ENCODE measurements at regions not wholly inside any gene's neighbourhood (a gene's known extent, or its start where the extent isn't known, plus 50 kb on each side); places are given as distances from the start of the nearest gene placed in this dataset.
"Not testable (repeated sequence)": the region's sequence is repeated elsewhere in the genome, so short reads cannot be mapped to it uniquely, and the experiment has no call there.

DNA sequence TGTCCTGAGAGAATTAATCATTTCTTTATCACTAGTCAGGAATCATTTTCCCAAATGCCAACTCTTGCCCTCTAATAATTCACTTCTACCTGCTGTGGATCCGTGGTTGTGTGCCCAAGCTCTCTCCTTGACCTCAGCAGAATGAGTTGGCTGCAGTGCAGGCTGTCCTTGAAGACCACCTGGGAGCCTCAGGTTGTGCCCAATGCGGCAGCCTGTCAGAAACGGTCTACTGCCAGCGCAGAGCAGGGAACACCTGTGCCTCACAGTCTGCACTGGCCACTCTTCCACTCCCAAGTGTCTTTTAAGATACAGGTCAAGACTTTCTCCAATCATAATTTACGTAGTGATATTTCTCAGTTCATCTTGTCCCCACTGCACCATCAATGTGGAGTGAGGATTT lies 246.0 kb upstream of the PHF14 start:
- no peak for DNase-seq

DNA sequence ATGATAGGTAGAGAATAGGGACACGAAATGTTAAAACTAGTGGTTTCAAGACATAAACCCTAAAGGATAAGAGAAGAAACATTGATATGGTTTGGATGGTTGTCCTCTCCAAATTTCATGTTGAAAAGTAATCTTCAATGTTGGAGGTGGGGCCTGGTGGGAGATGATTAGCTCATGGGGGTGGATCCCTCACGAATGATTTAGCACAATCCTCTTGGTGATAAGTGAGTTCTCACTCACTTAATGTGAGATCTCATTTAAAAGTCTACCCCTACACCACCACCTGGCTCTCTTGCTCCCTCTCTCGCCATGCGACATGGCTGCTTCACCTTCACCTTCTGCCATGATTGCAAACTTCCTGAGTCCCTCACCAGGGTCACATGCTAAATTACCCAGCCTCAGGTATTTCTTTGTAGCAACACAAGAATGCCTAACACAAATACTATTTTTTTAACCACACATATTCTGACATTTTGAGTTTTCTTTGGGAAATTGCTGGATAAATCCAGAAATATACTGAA lies 242.4 kb upstream of the PHF14 start:
- DNase-seq: no peak

DNA sequence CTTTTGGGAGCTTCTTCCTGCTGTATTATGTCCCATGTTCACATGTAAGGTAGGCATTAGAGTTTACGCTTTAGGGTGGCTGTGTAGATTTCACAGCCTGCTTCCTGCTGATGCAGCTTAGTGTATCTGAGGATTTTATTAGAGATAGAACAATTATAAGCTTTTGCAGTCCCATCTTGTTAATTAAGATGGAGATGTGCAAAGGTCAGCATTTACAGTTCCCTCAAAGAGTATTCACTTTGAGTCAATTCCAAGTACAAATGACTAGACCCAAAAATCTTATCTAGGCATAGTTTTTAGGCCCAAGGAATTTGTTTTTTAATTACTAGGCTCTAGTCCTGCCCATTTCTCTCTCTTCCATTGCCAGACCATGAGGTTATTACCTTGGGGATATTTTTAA lies 239.9 kb upstream of the PHF14 start:
- no peak for DNase-seq

DNA sequence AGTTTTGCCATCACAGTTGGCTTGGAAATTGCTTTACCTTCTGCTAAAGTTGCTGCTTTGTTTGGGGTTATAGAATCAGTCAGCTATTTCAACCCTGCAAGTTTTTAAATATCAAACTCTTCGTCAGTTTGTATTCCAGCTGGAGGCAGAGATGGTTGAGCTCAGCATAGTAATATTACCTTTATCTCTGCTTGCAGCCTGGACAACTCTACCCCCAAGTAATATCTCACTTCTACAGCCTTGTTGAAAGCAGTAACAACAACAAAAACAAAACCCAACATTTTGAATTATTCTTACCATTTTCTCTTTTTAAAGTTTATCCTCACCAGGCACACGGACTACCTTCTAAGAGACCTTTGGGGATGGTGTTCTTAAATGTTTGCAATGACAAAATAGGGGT lies 239.1 kb upstream of the PHF14 start:
- no peak for DNase-seq

DNA sequence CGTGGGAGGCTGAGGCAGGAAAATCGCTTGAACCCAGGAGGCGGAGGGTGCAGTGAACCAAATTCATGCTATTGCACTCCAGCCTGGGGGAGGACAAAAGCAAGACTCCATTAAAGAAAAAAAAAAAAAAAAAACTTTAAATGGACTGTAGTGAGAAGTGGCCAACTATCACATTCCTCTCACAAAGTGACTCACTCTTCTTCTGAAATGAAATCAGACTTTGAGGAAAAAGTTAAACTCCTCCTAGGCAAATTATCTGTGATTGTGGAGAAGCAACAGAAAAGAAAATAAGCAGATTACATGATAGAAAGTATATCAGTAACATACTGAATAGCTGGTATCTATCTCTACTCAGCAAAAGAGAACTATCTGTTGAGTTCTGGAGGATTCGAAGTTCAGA lies 234.3 kb upstream of the PHF14 start:
- DNase-seq: no peak

DNA sequence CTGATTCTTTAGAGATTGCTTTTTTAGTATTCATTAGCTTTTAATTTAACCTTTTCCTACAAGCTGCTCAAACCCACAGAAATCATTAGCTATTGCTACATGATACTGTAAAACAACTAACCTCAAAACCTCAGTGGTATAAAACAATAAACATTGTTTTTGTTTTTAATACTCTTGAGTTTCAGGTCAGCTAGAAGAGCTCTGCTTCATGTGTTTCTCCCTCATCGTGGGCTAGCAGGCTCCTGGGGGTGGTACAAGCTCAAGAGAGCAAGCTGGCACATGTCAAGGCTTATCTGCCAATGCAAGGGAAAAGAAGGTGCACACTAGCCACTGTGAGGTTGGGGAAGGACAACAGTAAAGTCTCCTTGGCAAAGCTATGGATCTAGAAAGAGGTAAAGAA lies 232.9 kb upstream of the PHF14 start:
- no peak for DNase-seq

GRCh38 chr7:10756981-10757380 lies 216.7 kb upstream of the PHF14 start:
- no peak for DNase-seq

DNA sequence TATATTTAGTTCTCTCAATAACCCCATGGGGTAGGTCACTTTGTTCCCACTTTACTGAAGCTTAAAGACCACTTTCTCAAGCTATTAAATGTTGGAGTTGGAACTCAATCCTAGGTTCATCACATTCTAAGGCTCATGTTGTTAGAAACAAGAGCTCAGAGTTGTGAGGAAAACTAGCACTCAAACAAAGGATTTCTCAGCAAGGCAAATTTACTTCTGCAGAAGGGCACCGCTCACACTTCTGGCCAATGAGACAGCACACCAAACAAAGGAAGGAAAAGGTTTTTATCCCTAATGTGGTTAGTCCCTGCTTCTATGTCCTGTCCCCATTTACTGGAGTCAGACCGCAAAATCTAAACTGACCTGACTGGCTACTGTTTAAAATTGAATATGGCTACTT lies 214.6 kb upstream of the PHF14 start:
- no peak for DNase-seq

DNA sequence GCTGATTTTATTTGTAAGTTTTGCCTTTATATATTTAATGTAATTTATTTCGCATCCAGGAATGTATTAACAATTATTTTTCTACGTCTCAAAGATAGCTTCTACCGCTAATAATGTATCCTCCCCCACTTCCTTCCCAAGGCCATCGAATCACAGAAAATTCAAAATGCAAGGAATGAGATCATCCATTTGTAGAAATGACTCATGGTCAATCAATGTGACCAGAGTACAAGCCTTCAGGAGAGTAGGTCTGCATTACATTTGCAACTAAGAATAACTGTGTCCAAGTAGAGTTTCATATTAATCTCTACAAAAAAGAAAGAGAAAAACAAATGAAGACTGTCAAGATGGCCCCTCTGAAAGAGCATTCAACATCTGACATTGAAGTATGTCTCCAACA lies 205.9 kb upstream of the PHF14 start:
- DNase-seq: no peak

- DNase-seq: no peak
Measured at GRCh38 chr7:10770176-10770575, 203.5 kb upstream of the PHF14 start.

GRCh38 chr7:10773430-10773829 lies 200.2 kb upstream of the PHF14 start:
- no peak for DNase-seq

GRCh38 chr7:10779465-10780399 lies 193.9 kb upstream of the PHF14 start:
- no peak for DNase-seq

DNA sequence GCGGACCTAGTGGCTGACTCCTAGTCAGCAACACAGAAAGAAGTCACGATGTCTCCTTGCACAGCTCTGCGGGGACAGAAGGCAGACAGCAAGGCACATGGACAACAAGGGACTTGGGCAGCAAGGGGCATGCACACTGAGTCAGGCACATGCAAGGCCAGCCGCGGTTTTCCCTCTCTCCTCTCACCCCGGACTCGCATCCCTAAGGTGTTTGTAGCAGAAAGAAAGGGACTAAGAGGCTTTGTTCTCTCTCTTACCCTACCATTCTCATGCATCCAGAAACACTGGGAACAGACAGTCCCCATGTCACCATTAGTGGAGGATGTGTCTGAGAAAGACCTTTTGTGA lies 193.3 kb upstream of the PHF14 start:
- no peak for DNase-seq

GRCh38 chr7:10786976-10787375 lies 186.7 kb upstream of the PHF14 start:
- DNase-seq: not testable (repeated sequence)

DNA sequence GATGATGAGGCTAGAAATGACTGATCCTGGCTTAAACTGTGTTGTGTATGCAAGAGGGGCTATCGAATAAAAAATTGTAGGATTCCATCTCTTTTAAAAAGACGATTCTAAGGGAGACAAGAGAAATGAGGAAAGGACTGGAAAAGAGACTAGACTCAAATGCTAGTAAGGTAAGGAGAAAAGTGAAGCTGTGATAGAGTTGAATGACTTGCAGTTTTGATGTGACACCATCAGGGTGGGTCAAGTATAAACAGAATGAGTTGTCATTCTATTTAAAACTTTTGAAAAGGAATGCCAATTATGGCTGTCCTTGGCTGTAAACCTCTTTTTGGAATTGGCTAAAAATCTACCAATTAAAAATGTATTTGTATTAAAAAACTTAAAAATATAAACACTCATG lies 184.5 kb upstream of the PHF14 start:
- no peak for DNase-seq

GRCh38 chr7:10790910-10791309 lies 182.8 kb upstream of the PHF14 start:
- no peak for DNase-seq

DNA sequence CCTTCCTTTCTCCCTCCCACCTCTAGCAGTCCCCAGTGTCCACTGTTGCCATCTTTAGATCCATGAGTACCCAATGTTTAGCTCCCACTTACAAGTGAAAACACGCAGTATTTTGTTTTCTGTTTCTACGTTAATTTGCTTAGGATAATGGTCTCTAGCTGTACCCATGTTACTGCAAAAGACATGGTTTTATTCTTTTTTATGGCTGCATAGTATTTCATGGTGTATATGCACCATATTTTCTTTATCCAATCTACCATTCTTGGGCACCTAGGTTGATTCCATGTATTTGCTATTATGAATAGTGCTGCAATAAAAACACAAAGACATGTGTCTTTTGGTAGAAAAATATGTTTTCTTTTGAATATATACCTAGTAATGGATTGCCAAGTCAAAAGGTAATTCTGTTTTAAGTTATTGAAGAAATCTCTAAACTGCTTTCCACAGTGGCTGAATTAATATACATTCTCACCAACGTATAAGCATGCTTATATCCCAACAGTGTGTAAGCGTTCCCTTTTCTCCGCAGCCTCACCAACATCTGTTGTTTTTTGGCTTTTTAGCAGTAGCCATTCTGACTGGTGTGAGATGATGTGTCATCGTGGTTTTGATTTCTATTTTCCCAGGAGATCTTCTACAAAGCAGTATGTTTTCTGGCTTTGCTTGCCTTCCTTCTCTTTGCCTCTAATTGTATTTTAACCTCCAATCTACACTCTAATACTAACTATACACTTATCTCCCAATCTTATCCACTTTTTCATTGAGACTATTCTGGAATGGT lies 179.5 kb upstream of the PHF14 start:
- DNase-seq: no peak

DNA sequence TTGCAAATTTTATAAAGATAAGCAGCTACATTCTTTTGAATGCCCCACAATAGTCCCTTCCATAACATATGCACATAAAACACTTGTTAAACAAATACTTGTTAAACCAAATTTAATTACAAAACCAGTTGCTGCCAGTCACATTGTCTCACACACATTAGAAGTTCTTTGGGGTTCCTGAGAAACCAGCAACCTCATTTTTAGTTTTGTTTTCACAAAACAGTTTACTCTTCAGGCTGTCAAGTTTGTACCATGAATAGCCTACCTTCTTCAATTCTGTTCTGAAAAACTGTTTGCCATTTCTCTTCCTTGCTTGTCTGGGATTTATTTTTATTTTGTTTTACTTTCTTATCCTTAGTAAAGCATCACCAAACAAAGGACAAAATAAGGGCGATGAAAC lies 176.5 kb upstream of the PHF14 start:
- no peak for DNase-seq

DNA sequence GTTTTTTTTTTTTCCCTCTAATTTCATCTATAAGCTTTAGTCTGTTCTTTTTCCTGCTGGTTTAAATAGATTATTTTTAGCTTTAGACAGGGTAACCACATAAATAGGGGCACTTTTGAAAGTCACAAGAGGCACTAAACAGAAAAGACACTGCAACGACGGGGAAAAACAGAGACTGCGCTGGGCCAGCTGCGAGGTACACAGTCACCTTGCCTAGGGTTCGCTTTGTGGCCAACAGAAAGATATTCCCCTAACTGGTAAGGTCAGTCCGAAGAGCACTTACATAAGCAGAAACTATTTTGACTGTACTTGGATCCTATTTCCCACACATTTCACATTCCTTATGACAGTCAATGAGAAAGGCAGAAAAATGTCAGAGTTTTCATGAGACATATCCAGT lies 175.6 kb upstream of the PHF14 start:
- no peak for DNase-seq

DNA sequence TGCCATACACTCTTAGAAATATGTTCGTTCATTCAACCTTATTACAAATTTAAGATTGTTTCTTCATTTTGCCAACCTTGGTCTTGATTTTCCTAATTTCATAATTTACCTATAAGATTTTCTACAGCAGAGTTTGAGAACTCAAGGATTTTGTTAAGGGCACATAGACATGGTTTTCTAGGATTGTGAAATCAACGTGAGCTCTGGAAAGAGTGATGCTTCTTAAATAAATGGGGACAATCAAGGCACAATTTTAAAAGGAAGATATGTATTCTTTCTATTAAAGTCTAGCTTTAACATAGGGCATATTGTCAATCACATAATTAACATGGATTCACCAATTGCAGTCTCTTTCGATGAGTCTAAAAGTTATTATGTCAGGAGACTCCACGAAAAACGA lies 174.2 kb upstream of the PHF14 start:
- DNase-seq: no peak

DNA sequence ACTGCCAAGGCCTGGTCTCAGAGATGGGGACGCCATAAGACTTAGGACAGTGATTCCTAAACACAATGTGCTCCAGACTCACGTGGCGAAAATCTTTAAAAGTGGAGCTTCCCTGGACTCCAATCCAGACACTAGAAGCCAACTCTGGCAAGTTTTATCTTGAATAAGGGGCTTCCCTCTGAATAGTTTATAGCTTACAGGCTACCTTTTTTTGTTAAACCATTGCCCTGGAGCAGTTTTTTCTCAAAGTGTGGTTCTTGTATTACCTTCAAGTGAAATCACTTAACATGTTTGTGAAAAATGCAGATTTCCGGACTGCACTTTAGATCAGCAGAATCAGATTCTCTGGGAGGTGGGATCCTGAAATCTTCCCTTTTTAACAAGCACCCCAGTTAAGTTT lies 171.7 kb upstream of the PHF14 start:
- no peak for DNase-seq

DNA sequence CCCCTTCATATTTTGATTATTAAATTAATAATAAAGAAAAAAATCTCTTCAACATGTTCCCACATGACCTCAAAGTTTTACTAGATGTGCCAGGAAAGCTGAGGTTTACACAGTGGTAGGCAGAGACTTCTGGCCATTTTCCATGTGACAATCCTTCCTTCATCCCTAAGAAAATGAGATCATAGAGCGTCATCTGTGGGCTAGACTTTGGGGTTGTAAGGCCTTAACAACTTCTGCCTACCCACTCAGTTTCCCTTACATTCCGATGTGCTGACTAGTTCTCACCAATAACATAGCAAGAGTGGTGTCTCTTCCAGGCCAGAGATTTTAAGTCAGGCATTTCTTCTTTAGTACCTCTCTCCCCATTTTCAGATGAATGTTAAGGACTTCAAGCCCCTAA lies 171.1 kb upstream of the PHF14 start:
- DNase-seq: no peak

GRCh38 chr7:10803720-10804119 lies 170.0 kb upstream of the PHF14 start:
- DNase-seq: no peak

- no peak for DNase-seq
Measured at GRCh38 chr7:10804770-10805169, 168.9 kb upstream of the PHF14 start.
